Liver (tissue), 8 donors: ENCODE measurements at regions not wholly inside any gene's neighbourhood (a gene's known extent, or its start where the extent isn't known, plus 50 kb on each side); places are given as distances from the start of the nearest gene placed in this dataset.

ENCODE experiments used
- DNase-seq: peaks from one replicate; pipeline ENCODE4 v3.0.0-alpha.2; 2017; ENCODE audit warnings: low spot score
- H3K27ac ChIP-seq, 2 donors: one replicate each; pipeline ENCODE4 v1.7.0; 2013; ENCODE audit warnings: inconsistent platforms in 2 of 2, low read length in 2 of 2, control low read depth in 1 of 2, low read depth in 1 of 2, mild to moderate bottlenecking in 1 of 2
- H3K27me3 ChIP-seq, 4 donors: one replicate each; pipeline versions ENCODE4 v1.6.1 to v1.7.0; 2013; ENCODE audit warnings: low read length in 3 of 4, inconsistent platforms in 1 of 4, mild to moderate bottlenecking in 1 of 4, moderate library complexity in 1 of 4; ENCODE audit not compliant: control insufficient read depth in 4 of 4, insufficient read depth in 4 of 4
- H3K36me3 ChIP-seq, 4 donors: one replicate each; pipeline versions ENCODE4 v1.6.1 to v1.7.0; 2013; ENCODE audit warnings: low read length in 3 of 4, mild to moderate bottlenecking in 3 of 4, low read depth in 1 of 4, moderate library complexity in 1 of 4; ENCODE audit not compliant: control insufficient read depth in 4 of 4, insufficient read depth in 3 of 4
- H3K4me1 ChIP-seq, 4 donors: one replicate each; pipeline versions ENCODE4 v1.6.1 to v1.7.0; 2013; ENCODE audit warnings: low read length in 3 of 4, mild to moderate bottlenecking in 3 of 4, moderate library complexity in 1 of 4; ENCODE audit not compliant: control insufficient read depth in 4 of 4, insufficient read depth in 4 of 4
- H3K4me3 ChIP-seq, 3 donors: one replicate each; pipeline versions ENCODE4 v1.6.1 to v1.7.0; 2013; ENCODE audit warnings: low read length in 3 of 3, control low read depth in 1 of 3, low read depth in 1 of 3, mild to moderate bottlenecking in 1 of 3
- H3K9ac ChIP-seq, 2 donors: one replicate each; pipeline ENCODE4 v1.7.0; 2013; ENCODE audit warnings: low read length in 2 of 2, mild to moderate bottlenecking in 2 of 2, moderate library complexity in 2 of 2, control low read depth in 1 of 2, low read depth in 1 of 2
- H3K9me3 ChIP-seq, 4 donors: one replicate each; pipeline versions ENCODE4 v1.6.1 to v1.7.0; 2013; ENCODE audit warnings: low read length in 3 of 4; ENCODE audit not compliant: control insufficient read depth in 4 of 4
- CTCF ChIP-seq: fragments of 150-350 bp; IDR thresholded peaks from 2 replicates; pipeline ENCODE4 v1.5.1; 2017; ENCODE audit warnings: improper control_type of control experiment, low read depth, low read length; ENCODE audit not compliant: missing input control
- EGR1 ChIP-seq, 2 donors: IDR thresholded peaks; 2 replicates each; pipeline ENCODE4 v1.6.1; 2016 to 2018; ENCODE audit warnings: antibody characterized with exemption in 2 of 2, low read depth in 2 of 2
- FOXA1 ChIP-seq: IDR thresholded peaks from 2 replicates; pipeline ENCODE4 v1.6.1; 2016; ENCODE audit warnings: antibody characterized with exemption
- FOXA2 ChIP-seq: IDR thresholded peaks from 2 replicates; pipeline ENCODE4 v1.6.1; 2016; ENCODE audit warnings: antibody characterized with exemption
- GABPA ChIP-seq, 2 donors: IDR thresholded peaks in 1 of 2; conservative IDR thresholded peaks in 1 of 2; 2 replicates each; pipeline ENCODE4 v1.6.1; 2016; ENCODE audit warnings: antibody characterized with exemption in 2 of 2, mild to moderate bottlenecking in 1 of 2, moderate library complexity in 1 of 2
- HNF4A ChIP-seq, 2 donors: conservative IDR thresholded peaks; 2 replicates each; pipeline ENCODE4 v1.6.1; 2016; ENCODE audit warnings: antibody characterized with exemption in 2 of 2, mild to moderate bottlenecking in 2 of 2
- HNF4G ChIP-seq: IDR thresholded peaks from 2 replicates; pipeline ENCODE4 v1.6.1; 2016; ENCODE audit warnings: antibody characterized with exemption
- JUND ChIP-seq, 2 donors: IDR thresholded peaks; 2 replicates each; pipeline ENCODE4 v1.6.1; 2016; ENCODE audit warnings: antibody characterized with exemption in 2 of 2
- NR2F2 ChIP-seq: IDR thresholded peaks from 2 replicates; pipeline ENCODE4 v1.6.1; 2016; ENCODE audit warnings: antibody characterized with exemption
- RAD21 ChIP-seq, 2 donors: IDR thresholded peaks; 2 replicates each; pipeline ENCODE4 v1.6.1; 2016; ENCODE audit warnings: antibody characterized with exemption in 2 of 2, mild to moderate bottlenecking in 2 of 2
- REST ChIP-seq: IDR thresholded peaks from 2 replicates; pipeline ENCODE4 v1.6.1; 2016; ENCODE audit warnings: antibody characterized with exemption, mild to moderate bottlenecking
- RXRA ChIP-seq, 2 donors: IDR thresholded peaks; 2 replicates each; pipeline ENCODE4 v1.6.1; 2017 to 2018; ENCODE audit warnings: antibody characterized with exemption in 2 of 2, mild to moderate bottlenecking in 1 of 2
- SP1 ChIP-seq: IDR thresholded peaks from 2 replicates; pipeline ENCODE4 v1.6.1; 2018; ENCODE audit warnings: antibody characterized with exemption, mild to moderate bottlenecking
- TAF1 ChIP-seq: conservative IDR thresholded peaks from 2 replicates; pipeline ENCODE4 v1.6.1; 2016; ENCODE audit warnings: antibody characterized with exemption, mild to moderate bottlenecking
- YY1 ChIP-seq: IDR thresholded peaks from 2 replicates; pipeline ENCODE4 v1.6.1; 2016; ENCODE audit warnings: antibody characterized with exemption, mild to moderate bottlenecking
- WGBS: extraction: QIAGEN DNeasy Blood & Tissue Kit; methylation state at CpG from one replicate; pipeline ENCODE4 v1.1.7; 2013; 5-methylcytosine and 5-hydroxymethylcytosine counted together
- TF ChIP-seq, protein P1 (sequence below): IDR thresholded peaks from 2 replicates; pipeline ENCODE4 v1.6.1; 2016; ENCODE audit warnings: antibody characterized with exemption
- TF ChIP-seq, protein P2 (sequence below): IDR thresholded peaks from 2 replicates; pipeline ENCODE4 v1.6.1; 2016; ENCODE audit warnings: antibody characterized with exemption
- TF ChIP-seq, protein P3 (sequence below): IDR thresholded peaks from 2 replicates; pipeline ENCODE4 v1.6.1; 2016; ENCODE audit warnings: antibody characterized with exemption
- donor health status: healthy.
- donor health status: healthy.
- donor health status: healthy.
- donor health status: healthy.
- donor health status: healthy.

DNA sequence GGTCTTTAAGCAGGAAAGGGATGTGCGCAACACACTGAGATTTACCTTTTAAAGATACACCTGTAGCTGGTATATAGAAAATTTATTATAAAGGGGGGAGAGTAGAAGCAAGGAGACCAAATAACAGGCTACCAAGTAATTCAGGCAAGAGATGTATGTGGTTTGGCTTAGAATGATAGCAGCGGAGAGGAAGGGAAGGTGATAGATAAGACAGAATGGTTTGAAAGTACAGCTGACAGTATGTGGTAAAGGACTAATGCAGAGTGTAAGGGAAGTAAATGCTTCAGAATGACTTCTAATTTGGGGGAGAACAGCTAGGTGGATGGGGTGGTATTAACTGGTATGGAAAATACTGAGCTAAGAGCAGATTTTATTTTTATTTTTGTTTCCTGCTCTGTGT is 308.9 kb downstream of the ANTXR2 start:
- Histone ChIP-seq H3K27me3 (no peaks in the 10 kb centered on the region), H3K27ac (no peak overlapping the region), H3K4me1 (no peaks in the 10 kb centered on the region), H3K9me3 (peaks cover 0 to 5% (median 0%) of the 10 kb centered on the region in 4 donors), H3K36me3 (no peaks in the 10 kb centered on the region), H3K4me3 (no peak overlapping the region), H3K9ac (no peak overlapping the region)
- DNase-seq, result no peak
- TF ChIP-seq JUND (IDR thresholded peaks at IDR 0.05) (no peak), CTCF (no peak), FOXA2 (no peak), YY1 (no peak), TAF1 (no peak), FOXA1 (no peak), HNF4A (conservative IDR thresholded peaks at IDR 0.05) (no peak), GABPA (IDR thresholded peaks at IDR 0.05 in 1 of 2, conservative IDR thresholded peaks at IDR 0.05 in 1 of 2) (no peak), SP1 (no peak), RAD21 (IDR thresholded peaks at IDR 0.05) (no peak), RXRA (IDR thresholded peaks at IDR 0.05) (no peak), HNF4G (no peak), EGR1 (IDR thresholded peaks at IDR 0.05; ENCODE audit: low read depth in 2 of 2) (no peak), REST (no peak), NR2F2 (no peak)
- TF ChIP-seq, protein P1, sequence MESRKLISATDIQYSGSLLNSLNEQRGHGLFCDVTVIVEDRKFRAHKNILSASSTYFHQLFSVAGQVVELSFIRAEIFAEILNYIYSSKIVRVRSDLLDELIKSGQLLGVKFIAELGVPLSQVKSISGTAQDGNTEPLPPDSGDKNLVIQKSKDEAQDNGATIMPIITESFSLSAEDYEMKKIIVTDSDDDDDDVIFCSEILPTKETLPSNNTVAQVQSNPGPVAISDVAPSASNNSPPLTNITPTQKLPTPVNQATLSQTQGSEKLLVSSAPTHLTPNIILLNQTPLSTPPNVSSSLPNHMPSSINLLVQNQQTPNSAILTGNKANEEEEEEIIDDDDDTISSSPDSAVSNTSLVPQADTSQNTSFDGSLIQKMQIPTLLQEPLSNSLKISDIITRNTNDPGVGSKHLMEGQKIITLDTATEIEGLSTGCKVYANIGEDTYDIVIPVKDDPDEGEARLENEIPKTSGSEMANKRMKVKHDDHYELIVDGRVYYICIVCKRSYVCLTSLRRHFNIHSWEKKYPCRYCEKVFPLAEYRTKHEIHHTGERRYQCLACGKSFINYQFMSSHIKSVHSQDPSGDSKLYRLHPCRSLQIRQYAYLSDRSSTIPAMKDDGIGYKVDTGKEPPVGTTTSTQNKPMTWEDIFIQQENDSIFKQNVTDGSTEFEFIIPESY, result no peak
- TF ChIP-seq, protein P2, sequence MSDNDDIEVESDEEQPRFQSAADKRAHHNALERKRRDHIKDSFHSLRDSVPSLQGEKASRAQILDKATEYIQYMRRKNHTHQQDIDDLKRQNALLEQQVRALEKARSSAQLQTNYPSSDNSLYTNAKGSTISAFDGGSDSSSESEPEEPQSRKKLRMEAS, result no peak
- TF ChIP-seq, protein P3, sequence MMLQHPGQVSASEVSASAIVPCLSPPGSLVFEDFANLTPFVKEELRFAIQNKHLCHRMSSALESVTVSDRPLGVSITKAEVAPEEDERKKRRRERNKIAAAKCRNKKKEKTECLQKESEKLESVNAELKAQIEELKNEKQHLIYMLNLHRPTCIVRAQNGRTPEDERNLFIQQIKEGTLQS, result no peak
- 75% methylated on average over 2 of the region's 2 CpGs for WGBS
